GM12873 (cell line): ENCODE measurements at regions not wholly inside any gene's neighbourhood (a gene's known extent, or its start where the extent isn't known, plus 50 kb on each side); places are given as distances from the start of the nearest gene placed in this dataset.

ENCODE experiments used
- CTCF ChIP-seq: IDR thresholded peaks from 2 replicates; pipeline ENCODE4 v1.5.1; 2012; ENCODE audit warnings: low read depth, mild to moderate bottlenecking, moderate library complexity, low read length, control low read depth; ENCODE audit not compliant: insufficient read depth; ENCODE audit errors: missing control alignments

GRCh38 chr21:38646213-38646837 lies 148.0 kb upstream of the ERG start:
- no peak for TF ChIP-seq CTCF

GRCh38 chr21:38649120-38649519 lies 150.8 kb upstream of the ERG start:
- no peak for TF ChIP-seq CTCF

GRCh38 chr21:38651570-38651969 lies 153.3 kb upstream of the ERG start:
- TF ChIP-seq CTCF = no peak

GRCh38 chr21:38652396-38652795 lies 153.3 kb upstream of the ETS2 start:
- no peak for TF ChIP-seq CTCF

GRCh38 chr21:38654580-38654979 lies 151.1 kb upstream of the ETS2 start:
- no peak for TF ChIP-seq CTCF

GRCh38 chr21:38658511-38658910 lies 147.2 kb upstream of the ETS2 start:
- TF ChIP-seq CTCF = no peak

GRCh38 chr21:38659936-38660332 lies 145.8 kb upstream of the ETS2 start:
- no peak for TF ChIP-seq CTCF
